Ishikawa (cell line): ENCODE measurements at regions not wholly inside any gene's neighbourhood (a gene's known extent, or its start where the extent isn't known, plus 50 kb on each side); places are given as distances from the start of the nearest gene placed in this dataset.

Source experiments
- CEBPB ChIP-seq: IDR thresholded peaks from 2 replicates; pipeline ENCODE4 v1.6.1; 2012
- CREB1 ChIP-seq: IDR thresholded peaks from 2 replicates; pipeline ENCODE4 v1.6.1; 2012; ENCODE audit warnings: low read depth
- EGR1 ChIP-seq: IDR thresholded peaks from 2 replicates; pipeline ENCODE4 v1.6.1; 2012
- EP300 ChIP-seq: IDR thresholded peaks from 2 replicates; pipeline ENCODE4 v1.6.1; 2012; ENCODE audit warnings: borderline replicate concordance
- FOXM1 ChIP-seq: IDR thresholded peaks from 2 replicates; pipeline ENCODE4 v1.6.1; 2012; ENCODE audit warnings: low read depth, borderline replicate concordance
- NFIC ChIP-seq: IDR thresholded peaks from 2 replicates; pipeline ENCODE4 v1.6.1; 2012
- RAD21 ChIP-seq: IDR thresholded peaks from 2 replicates; pipeline ENCODE4 v1.6.1; 2012; ENCODE audit warnings: low read depth
- TAF1 ChIP-seq: IDR thresholded peaks from 2 replicates; pipeline ENCODE4 v1.6.1; 2012; ENCODE audit warnings: low read depth, mild to moderate bottlenecking
- TEAD4 ChIP-seq: IDR thresholded peaks from 2 replicates; pipeline ENCODE4 v1.6.1; 2012
- YY1 ChIP-seq: IDR thresholded peaks from 2 replicates; pipeline ENCODE4 v1.6.1; 2012; ENCODE audit warnings: low read depth
- ZBTB7A ChIP-seq: IDR thresholded peaks from 2 replicates; pipeline ENCODE4 v1.6.1; 2012; ENCODE audit warnings: low read depth
- TF ChIP-seq, protein P1 (sequence below): IDR thresholded peaks from 2 replicates; pipeline ENCODE4 v1.6.1; 2012
- TF ChIP-seq, protein P2 (sequence below): IDR thresholded peaks from 2 replicates; pipeline ENCODE4 v1.6.1; 2012; ENCODE audit warnings: low read depth, mild to moderate bottlenecking
- TF ChIP-seq, protein P3 (sequence below): IDR thresholded peaks from 2 replicates; pipeline ENCODE4 v1.6.1; 2012

DNA sequence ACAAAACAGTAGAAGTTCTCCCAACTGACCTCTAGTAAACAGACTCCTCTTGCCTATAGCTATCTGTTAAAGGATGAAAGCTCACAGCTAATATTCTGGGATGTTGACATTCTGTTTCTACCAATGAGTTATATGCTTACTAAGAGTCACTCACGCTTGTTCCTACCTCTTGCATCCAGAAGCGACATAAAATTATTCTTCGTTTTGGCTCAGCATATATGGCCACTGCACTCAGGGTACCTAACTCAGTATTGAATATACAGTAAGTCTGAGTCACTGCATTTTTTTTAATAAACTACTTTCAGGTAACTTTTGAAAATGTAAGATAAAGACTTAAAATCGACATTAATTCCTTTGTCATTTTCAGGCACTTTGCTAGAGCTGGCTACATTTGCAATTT lies 214.4 kb upstream of the STXBP5 start:
- TF ChIP-seq, protein P1, sequence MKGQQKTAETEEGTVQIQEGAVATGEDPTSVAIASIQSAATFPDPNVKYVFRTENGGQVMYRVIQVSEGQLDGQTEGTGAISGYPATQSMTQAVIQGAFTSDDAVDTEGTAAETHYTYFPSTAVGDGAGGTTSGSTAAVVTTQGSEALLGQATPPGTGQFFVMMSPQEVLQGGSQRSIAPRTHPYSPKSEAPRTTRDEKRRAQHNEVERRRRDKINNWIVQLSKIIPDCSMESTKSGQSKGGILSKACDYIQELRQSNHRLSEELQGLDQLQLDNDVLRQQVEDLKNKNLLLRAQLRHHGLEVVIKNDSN, result no peak
- TF ChIP-seq EP300 (no peak), CREB1 (no peak), TEAD4 (no peak), TAF1 (no peak)
- TF ChIP-seq, protein P2, sequence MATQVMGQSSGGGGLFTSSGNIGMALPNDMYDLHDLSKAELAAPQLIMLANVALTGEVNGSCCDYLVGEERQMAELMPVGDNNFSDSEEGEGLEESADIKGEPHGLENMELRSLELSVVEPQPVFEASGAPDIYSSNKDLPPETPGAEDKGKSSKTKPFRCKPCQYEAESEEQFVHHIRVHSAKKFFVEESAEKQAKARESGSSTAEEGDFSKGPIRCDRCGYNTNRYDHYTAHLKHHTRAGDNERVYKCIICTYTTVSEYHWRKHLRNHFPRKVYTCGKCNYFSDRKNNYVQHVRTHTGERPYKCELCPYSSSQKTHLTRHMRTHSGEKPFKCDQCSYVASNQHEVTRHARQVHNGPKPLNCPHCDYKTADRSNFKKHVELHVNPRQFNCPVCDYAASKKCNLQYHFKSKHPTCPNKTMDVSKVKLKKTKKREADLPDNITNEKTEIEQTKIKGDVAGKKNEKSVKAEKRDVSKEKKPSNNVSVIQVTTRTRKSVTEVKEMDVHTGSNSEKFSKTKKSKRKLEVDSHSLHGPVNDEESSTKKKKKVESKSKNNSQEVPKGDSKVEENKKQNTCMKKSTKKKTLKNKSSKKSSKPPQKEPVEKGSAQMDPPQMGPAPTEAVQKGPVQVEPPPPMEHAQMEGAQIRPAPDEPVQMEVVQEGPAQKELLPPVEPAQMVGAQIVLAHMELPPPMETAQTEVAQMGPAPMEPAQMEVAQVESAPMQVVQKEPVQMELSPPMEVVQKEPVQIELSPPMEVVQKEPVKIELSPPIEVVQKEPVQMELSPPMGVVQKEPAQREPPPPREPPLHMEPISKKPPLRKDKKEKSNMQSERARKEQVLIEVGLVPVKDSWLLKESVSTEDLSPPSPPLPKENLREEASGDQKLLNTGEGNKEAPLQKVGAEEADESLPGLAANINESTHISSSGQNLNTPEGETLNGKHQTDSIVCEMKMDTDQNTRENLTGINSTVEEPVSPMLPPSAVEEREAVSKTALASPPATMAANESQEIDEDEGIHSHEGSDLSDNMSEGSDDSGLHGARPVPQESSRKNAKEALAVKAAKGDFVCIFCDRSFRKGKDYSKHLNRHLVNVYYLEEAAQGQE, result no peak

DNA sequence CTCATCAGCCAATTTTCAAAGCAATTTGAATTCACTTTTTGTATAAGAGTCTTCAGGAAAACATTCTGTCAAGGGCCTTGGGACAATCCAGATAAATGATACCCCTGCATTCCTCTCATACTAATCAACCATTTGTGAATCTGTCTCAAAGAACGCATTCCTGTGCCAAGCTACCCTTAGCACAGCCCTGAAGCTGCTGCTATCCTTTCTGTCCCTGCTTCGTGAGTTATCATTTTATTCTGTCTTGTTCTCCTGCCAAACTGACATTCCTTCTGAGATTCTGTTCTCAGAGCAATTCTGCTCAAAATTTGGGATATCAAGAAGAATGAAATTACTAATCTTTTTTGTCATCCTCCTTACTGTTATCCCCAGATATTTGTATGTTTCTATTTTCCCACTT lies 213.9 kb upstream of the STXBP5 start:
- TF ChIP-seq TEAD4 (peak; percentile 46; the same call in 1 of the 2 replicates), ZBTB7A (no peak)

DNA sequence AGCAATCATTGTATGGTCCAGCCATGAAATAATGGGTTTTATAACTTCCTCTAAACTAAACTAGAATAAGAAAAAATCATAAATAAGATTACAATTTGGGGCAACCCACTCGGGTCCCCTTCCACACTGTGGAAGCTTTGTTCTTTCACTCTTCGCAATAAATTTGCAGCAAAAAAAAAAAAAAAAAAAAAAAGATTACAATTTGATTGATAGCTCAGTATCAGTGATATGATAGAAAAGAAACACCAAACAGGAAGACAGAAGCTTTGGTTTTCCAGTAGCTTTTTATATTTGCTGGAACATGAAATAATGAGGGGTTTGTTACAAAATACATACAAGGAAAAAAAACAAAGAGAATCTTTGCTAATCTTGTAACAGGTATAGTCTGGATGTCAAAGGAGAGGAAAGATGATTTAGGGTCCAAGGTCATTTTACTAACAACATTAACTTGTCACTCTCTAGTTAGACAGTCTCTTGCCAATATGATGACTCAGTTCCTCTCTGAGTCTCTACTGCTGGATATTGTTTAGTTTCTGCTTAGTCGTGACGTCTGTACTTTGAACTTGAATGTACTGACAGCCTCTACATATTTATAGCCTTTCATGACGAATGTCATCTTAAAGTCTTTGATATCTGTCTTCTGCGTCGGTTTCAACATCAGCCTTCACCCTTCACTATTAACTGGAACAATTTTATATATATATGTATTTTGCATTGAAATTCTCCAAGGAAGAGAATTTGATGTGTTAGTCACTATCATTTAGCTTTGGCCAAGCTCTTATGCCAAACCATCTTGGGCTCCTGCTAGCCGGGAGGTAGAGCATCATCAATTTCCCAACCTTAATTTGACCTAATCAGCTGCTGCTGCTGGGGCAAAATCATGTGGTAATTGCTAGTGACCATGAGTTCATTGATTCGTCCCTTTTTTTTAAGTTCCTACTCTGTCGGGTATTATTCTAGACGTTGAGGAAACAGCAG lies 213.1 kb upstream of the STXBP5 start:
- TF ChIP-seq, protein P3, sequence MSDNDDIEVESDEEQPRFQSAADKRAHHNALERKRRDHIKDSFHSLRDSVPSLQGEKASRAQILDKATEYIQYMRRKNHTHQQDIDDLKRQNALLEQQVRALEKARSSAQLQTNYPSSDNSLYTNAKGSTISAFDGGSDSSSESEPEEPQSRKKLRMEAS, result no peak
- TF ChIP-seq, protein P2, result no peak
- TF ChIP-seq ZBTB7A, result no peak
- TF ChIP-seq TEAD4, result no peak
- TF ChIP-seq NFIC, result no peak
- no peak for TF ChIP-seq EP300
- no peak for TF ChIP-seq RAD21
- no peak for TF ChIP-seq TAF1
- TF ChIP-seq YY1, result no peak
- no peak for TF ChIP-seq FOXM1
- no peak for TF ChIP-seq CREB1
- TF ChIP-seq CEBPB, result no peak
- TF ChIP-seq, protein P1, result no peak

DNA sequence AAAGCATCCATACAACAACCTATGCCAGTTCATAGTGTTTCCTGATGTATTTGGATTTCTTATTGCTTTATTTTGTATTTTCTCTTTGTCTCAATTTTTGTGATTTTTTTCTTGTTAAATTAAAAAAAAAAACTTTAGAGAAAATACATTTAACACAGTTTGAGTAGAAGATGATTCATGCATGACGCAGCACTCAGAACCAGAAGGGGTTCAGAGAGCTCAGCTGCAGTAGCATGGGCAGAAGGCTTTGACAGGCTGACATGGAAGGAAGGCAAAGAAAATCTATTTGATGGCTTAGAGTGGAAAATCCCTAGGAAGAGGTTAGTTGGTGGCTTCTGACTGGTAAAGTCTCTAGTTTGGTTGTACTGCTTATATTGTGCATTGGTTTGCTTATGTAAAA lies 207.2 kb upstream of the STXBP5 start:
- TF ChIP-seq EP300 (no peak), CREB1 (no peak), EGR1 (no peak), TEAD4 (no peak)
- TF ChIP-seq, protein P2, result no peak
- TF ChIP-seq, protein P1, result no peak
- TF ChIP-seq, protein P3, result no peak

DNA sequence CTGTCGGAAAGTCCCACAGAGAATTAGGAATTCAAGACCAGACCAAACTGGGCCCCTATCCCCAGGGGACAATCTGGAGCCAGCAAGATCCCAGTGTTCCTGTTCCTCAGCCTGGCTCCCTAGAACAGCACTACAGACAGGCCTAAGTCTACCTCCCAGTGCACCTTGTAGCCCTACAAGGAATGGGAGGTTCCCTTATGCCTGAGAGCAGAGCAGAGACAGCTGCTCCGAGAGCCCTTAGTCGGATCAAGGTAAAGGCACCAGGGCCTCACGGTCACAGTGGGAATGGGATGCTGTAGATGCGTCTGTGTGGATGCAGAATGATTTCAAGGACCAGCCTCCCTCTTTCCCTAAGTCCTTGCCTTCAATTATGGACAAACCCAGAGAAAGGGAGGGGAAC lies 204.5 kb upstream of the STXBP5 start:
- TF ChIP-seq NFIC, result no peak
